Activated CD4-positive, alpha-beta T cell treated with anti-CD3 and anti-CD28 coated beads, Interleukin-2, Interleukin-6, amounts not matched to agents 100 ng/mL and 50 ng/mL, durations not matched to agents 16 hours and 8 hours (primary cell): ENCODE measurements at regions not wholly inside any gene's neighbourhood (a gene's known extent, or its start where the extent isn't known, plus 50 kb on each side); places are given as distances from the start of the nearest gene placed in this dataset.

Experiments used
- DNase-seq: peaks from one replicate; pipeline ENCODE4 v3.0.0-alpha.2; 2020

DNA sequence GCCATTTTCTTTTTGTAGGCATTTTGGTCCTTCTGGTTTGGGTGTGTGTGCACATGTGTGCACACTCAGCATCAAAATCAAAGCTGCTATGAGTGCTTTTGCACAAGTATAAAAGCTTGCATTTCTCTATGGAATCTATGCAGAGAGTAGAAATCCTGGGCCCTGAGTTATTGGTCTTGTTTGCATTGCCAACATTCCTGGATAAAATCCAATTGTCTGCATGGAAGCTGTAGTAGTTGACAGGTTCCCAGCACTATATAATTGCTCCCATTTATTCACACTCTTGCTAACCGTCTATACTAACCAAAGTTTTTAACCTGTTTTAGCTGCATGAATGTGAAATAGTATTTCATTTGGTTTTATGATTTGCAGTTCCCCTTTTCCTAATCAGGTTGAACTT, 277.0 kb downstream of the FOXA2 start:
- no peak for DNase-seq

DNA sequence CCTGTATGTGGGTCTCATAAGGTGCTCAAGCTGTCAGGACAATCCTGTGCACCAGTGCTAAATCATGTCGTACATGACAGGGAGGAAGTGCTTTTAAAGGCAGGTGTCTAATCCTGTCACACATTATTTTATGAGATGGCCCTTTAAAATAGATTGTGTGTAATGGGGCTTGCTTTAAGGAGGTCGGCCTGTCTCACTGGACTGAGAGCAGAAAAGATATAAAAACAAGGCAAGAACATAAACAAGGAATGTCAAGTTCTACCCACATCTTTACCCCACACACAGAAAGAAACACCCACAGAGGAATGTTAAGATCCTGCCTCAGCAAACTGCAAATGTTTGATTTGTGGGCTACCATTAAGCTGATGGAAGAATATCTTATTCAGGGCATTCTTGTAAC, 279.0 kb downstream of the FOXA2 start:
- no peak for DNase-seq

GRCh38 chr20:22303523-22303922, 280.8 kb downstream of the FOXA2 start:
- no peak for DNase-seq

DNA sequence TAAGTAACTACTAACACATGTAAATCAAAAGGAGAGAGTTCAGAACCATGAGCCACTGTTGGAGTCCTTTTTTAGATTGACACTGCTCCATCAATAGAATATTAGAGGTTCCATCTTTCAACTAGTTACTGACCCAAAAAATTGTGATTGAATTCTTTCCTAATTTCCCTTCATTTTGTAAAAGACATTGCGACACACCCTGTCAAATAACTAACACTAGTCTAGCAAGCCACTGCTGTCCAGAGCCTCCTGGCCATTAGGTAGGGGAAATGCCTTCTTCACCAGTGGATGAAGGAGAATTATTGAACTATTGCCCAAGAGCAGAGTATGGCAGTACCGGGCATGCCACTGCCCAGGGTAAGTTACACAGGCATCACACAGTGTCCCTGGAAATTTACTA, 282.3 kb downstream of the FOXA2 start:
- DNase-seq: no peak

DNA sequence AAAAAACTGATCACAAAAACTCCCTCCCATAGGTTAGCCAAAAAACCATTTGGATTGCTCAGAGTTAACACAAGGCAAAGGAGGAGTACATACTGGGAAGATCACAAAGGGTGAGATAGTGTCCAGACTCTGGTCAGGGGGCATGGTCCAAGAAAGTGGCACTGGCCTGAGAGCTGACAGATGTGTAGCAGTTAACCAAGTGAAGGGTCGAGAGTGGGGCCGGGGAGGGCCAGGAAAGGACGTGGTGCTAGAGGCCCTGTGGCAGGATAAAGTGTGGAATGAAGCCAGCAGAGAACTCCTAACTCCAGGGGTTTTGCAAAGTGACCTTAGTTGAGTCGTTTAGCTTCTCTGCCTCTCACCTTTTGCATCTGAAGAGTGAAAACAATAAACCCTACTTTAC, 290.5 kb downstream of the FOXA2 start:
- DNase-seq: no peak

DNA sequence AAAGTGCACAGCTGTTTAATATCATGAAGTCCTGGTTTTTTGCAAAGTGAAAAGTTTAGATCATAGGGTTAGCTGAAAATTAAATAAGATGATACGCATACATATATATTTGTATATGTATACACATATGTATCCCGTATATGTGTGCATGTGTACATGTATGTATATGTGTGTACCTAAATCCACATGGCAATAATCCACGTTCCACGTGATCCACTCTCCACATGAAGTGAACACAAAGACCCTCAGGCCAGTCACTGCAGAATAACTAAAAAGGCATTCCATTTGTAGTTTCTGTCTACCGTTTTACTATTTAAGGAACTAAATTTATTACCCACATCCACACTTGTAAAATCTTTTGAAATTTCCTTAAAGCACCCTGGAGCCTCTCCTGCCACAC, 294.9 kb downstream of the FOXA2 start:
- DNase-seq: no peak

GRCh38 chr20:22288957-22289356, 295.4 kb downstream of the FOXA2 start:
- no peak for DNase-seq

GRCh38 chr20:22288156-22288555, 296.2 kb downstream of the FOXA2 start:
- DNase-seq: no peak

GRCh38 chr20:22285555-22285954, 298.8 kb downstream of the FOXA2 start:
- no peak for DNase-seq

- no peak for DNase-seq
Observed at GRCh38 chr20:22282696-22283095, 301.7 kb downstream of the FOXA2 start.

GRCh38 chr20:22274330-22274729, 310.0 kb downstream of the FOXA2 start:
- DNase-seq: no peak

DNA sequence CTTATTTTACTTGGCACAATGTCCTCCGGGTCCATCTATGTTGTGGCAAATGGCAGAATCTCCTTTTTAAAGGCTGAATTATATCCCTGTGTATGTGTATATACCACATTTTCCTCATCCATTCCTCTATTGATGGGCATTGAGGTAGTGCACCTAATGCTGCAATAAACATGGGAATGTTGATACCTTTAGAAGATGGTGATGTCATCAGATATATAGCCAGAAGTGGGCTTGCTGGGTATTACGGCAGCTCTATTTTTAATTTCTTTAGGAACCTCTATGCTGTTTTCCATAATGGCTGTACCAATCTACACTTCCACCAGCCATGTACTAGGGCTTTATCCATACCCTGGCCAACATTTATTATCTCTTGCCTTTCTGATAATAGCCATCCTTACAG, 315.7 kb downstream of the FOXA2 start:
- no peak for DNase-seq

- DNase-seq: no peak
Observed at GRCh38 chr20:22264917-22265316, 319.5 kb downstream of the FOXA2 start.

- DNase-seq: no peak
Observed at GRCh38 chr20:22260506-22260905, 323.9 kb downstream of the FOXA2 start.

GRCh38 chr20:22257912-22258311, 326.5 kb downstream of the FOXA2 start:
- no peak for DNase-seq

GRCh38 chr20:22248051-22248667, 336.2 kb downstream of the FOXA2 start:
- DNase-seq: no peak

GRCh38 chr20:22245139-22245538, 339.2 kb downstream of the FOXA2 start:
- no peak for DNase-seq

- no peak for DNase-seq
Observed at GRCh38 chr20:22243067-22243466, 341.3 kb downstream of the FOXA2 start.

DNA sequence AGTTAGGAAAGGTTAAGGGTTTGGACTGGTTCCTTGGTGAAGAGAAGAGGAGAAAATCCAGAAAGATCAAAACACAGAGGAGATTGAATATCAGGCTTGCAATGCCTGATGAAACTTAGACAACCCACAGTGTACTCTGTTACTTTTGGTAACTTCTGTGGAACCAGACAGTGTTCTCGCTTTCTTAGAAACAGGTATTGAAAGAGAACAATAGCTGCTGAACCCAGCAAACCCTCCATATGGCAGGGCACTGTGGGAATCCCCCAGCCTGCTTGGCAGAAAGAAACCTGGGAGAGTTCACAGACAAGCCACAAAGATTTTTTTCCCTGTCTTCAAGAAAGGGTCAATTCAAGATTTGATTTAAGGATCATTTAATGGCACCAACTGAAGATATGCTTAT, 342.8 kb downstream of the FOXA2 start:
- DNase-seq: no peak

DNA sequence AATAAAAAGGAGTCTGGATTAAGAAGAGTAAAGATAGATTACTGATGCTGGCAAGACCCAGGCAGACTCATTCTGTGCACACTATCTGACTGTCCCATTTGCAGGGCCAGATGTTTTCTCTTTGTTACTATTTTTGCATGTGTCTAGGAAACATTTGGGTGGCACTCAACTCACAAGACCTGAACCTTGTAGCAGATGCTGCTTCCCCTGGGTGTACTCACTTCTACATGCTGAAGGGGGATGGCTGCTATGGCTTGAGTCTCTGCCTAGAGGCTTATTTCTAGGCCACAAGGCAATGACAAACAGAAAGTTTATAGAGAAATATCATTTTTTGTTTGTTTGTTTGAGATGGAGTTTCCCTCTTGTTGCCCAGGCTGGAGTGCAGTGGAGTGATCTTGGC, 351.4 kb downstream of the FOXA2 start:
- DNase-seq: no peak

- no peak for DNase-seq
Observed at GRCh38 chr20:22232473-22232872, 351.9 kb downstream of the FOXA2 start.

DNA sequence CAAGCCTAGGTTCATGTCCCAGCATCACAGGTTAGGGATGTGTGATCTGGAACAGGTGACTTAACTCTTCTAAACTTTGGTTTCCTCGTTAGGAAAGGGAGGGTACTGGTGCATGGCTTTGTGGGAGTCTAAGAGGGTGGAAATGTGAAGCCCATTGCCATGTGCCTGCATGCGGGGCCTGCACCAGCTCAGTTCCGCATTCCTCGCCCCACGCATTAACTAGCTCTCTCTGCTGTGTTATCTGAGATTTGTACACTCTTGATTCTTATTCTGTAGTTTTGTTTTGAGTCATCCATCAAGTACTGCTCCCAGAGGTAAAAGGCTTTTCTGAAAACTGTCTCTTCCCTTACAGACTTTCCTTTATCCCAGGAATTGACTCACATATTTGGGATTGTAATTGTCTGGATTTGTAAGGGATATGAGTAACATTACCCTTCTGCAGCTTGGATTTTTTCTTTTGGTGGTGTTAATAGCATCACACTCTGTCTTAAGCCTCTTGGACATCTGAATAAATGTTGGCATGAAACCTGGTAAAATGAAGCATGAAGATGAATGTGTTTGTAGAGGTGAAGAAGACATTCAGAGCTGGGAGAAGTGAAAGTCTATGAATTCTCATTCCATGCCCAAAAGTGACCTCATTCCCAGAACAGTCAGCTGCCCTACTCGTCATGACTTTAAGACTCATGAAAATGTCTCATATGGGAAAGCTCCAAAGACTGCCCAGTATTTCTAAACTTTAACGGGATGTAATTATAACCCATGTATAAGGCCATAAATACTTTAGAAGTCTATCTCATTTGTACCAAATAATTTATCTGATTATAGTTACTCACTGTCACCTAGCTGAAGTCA, 357.3 kb downstream of the FOXA2 start:
- DNase-seq: no peak

DNA sequence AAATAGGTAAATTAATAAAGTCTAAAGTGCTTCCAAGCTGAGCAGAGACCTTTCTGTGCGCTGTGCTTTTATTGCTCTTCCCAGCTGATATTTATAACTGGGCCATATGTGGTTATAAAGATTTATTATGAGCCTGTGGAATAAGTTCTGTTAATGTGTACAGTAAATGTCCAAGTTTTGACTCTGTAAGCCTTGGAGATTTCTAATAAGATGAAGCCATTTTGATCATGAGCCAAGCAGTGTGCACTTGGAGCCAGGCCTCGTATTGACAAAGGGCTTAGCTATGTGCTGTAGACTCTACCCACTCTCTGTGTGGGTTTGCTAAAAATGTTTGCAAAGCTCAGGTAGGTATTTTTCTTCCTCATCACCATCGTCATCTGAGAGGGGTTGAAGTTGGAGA, 361.1 kb downstream of the FOXA2 start:
- DNase-seq: no peak

DNA sequence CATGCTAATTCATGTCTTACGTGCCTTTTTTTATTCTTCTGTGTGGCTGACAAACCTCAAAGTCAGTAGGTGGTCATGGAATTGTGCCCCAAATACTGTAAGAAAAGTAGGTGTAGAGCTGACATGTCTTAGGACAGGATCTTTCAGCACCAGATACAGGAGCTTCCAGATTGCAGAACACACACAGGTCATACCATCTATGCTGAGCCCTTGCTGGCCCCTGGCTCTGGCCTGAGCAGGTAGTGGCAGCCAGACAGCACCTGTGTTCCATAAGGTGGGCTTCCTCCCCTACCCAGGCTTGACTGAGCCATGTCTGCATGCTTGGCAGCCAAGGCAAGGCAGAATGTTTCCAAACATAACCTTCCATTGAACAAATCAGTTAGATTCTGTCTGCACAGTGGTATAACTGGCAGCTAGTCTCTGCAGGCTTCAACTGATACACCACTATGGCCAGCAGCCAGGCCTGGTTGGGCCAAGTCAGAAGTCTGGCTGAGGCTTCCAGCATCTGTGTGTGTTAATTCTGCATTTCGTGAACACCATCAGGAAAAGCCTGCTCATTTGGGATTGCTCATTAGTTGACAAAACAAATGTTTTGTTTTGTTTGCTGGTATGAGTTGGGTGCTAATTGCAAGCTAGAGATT, 366.5 kb downstream of the FOXA2 start:
- DNase-seq: no peak
